ENCODE measurements at regions not wholly inside any gene's neighbourhood (a gene's known extent, or its start where the extent isn't known, plus 50 kb on each side); places are given as distances from the start of the nearest gene placed in this dataset.
A peak's percentile ranks its signal among the peaks of the same experiment; 100 is the strongest.

GRCh38 chr2:149656996-149657395, 69.4 kb upstream of the MMADHC start:
- Histone ChIP-seq H3K9me3 (replicated peaks) (peaks cover 7% of the 10 kb centered on the region), H3K4me1 (no peaks in the 10 kb centered on the region), H3K27ac (replicated peaks) (no peak overlapping the region), H3K27me3 (ENCODE audit: low read depth) (no peaks in the 10 kb centered on the region), H3K36me3 (no peaks in the 10 kb centered on the region), H3K4me3 (no peak overlapping the region)
- no peak for DNase-seq
- no peak for TF ChIP-seq CTCF (IDR thresholded peaks at IDR 0.05; ENCODE audit: borderline replicate concordance)
- intact Hi-C loops (cut with micrococcal nuclease), result no loop called here

- H3K27ac ChIP-seq (replicated peaks), result no peak overlapping the region
- peaks cover 7% of the 10 kb centered on the region for H3K9me3 ChIP-seq (replicated peaks)
- H3K27me3 ChIP-seq (ENCODE audit: low read depth), result no peaks in the 10 kb centered on the region
- H3K36me3 ChIP-seq, result no peaks in the 10 kb centered on the region
- no peaks in the 10 kb centered on the region for H3K4me1 ChIP-seq
- no peak for TF ChIP-seq CTCF (IDR thresholded peaks at IDR 0.05; ENCODE audit: borderline replicate concordance)
- intact Hi-C loops (cut with micrococcal nuclease), result no loop called here
- H3K4me3 ChIP-seq, result no peak overlapping the region
- DNase-seq, result no peak
Measured at GRCh38 chr2:149653831-149654445, 66.4 kb upstream of the MMADHC start.

GRCh38 chr2:149652926-149653325, 65.4 kb upstream of the MMADHC start:
- intact Hi-C loops (cut with micrococcal nuclease), result no loop called here
- no peaks in the 10 kb centered on the region for H3K27me3 ChIP-seq (ENCODE audit: low read depth)
- H3K27ac ChIP-seq (replicated peaks), result no peak overlapping the region
- TF ChIP-seq CTCF (IDR thresholded peaks at IDR 0.05; ENCODE audit: borderline replicate concordance), result no peak
- H3K4me3 ChIP-seq, result no peak overlapping the region
- H3K36me3 ChIP-seq, result no peaks in the 10 kb centered on the region
- no peaks in the 10 kb centered on the region for H3K4me1 ChIP-seq
- peaks cover 7% of the 10 kb centered on the region for H3K9me3 ChIP-seq (replicated peaks)
- peak; percentile 29 for DNase-seq

GRCh38 chr2:149652526-149652925, 65.0 kb upstream of the MMADHC start:
- DNase-seq, result no peak
- peaks cover 7% of the 10 kb centered on the region for H3K9me3 ChIP-seq (replicated peaks)
- no peak overlapping the region for H3K4me3 ChIP-seq
- H3K36me3 ChIP-seq, result no peaks in the 10 kb centered on the region
- H3K4me1 ChIP-seq, result no peaks in the 10 kb centered on the region
- intact Hi-C loops (cut with micrococcal nuclease), result no loop called here
- no peaks in the 10 kb centered on the region for H3K27me3 ChIP-seq (ENCODE audit: low read depth)
- no peak overlapping the region for H3K27ac ChIP-seq (replicated peaks)
- no peak for TF ChIP-seq CTCF (IDR thresholded peaks at IDR 0.05; ENCODE audit: borderline replicate concordance)

GRCh38 chr2:149651229-149651628, 63.7 kb upstream of the MMADHC start:
- H3K27me3 ChIP-seq (ENCODE audit: low read depth), result no peaks in the 10 kb centered on the region
- no peaks in the 10 kb centered on the region for H3K36me3 ChIP-seq
- H3K27ac ChIP-seq (replicated peaks), result no peak overlapping the region
- H3K4me1 ChIP-seq, result no peaks in the 10 kb centered on the region
- peaks cover 7% of the 10 kb centered on the region for H3K9me3 ChIP-seq (replicated peaks)
- intact Hi-C loops (cut with micrococcal nuclease), result no loop called here
- H3K4me3 ChIP-seq, result no peak overlapping the region
- TF ChIP-seq CTCF (IDR thresholded peaks at IDR 0.05; ENCODE audit: borderline replicate concordance), result no peak
- no peak for DNase-seq
